Naive thymus-derived CD4-positive, alpha-beta T cell (primary cell): ENCODE measurements at regions not wholly inside any gene's neighbourhood (a gene's known extent, or its start where the extent isn't known, plus 50 kb on each side); places are given as distances from the start of the nearest gene placed in this dataset.
"Not testable (repeated sequence)": the region's sequence is repeated elsewhere in the genome, so short reads cannot be mapped to it uniquely, and the experiment has no call there.

ENCODE experiments used
- ATAC-seq: fragments of 150-1000 bp; cut with Tn5 transposase; 2 replicates; pipeline ENCODE4 v1.10.0; 2021; ENCODE audit warnings: mild to moderate bottlenecking, moderate library complexity
- CTCF ChIA-PET: fragments of 350-600 bp; sonication (Branson Sonifier 250); formaldehyde crosslinking; loops from one replicate; lab custom pipeline; 2021; ENCODE audit warnings: antibody characterized with exemption; lab: Charles Lee
- POLR2A ChIA-PET: fragments of 350-600 bp; sonication (Branson Sonifier 250); formaldehyde crosslinking; loops from one replicate; lab custom pipeline; 2021; ENCODE audit warnings: antibody characterized with exemption, inconsistent platforms; lab: Charles Lee
- DNase-seq, 9 donors: peaks; one replicate each; pipeline versions ENCODE4 v3.0.0 to v3.0.0-alpha.2; 2020 to 2022; ENCODE audit warnings: mixed read lengths in 1 of 9
- H3K27ac ChIP-seq: one replicate; pipeline ENCODE4 v1.7.0; 2013; ENCODE audit warnings: mild to moderate bottlenecking, low read depth, low read length, moderate library complexity
- H3K27me3 ChIP-seq, 2 donors: one replicate each; pipeline ENCODE4 v1.7.0; 2013; ENCODE audit warnings: low read length in 2 of 2, mild to moderate bottlenecking in 2 of 2, moderate library complexity in 2 of 2; ENCODE audit not compliant: control insufficient read depth in 2 of 2, insufficient read depth in 2 of 2
- H3K36me3 ChIP-seq, 3 experiments: 1 replicate in 2 of 3; 2 replicates in 1 of 3; pipeline ENCODE4 v1.7.0; 2013; ENCODE audit warnings: low read length in 3 of 3, mild to moderate bottlenecking in 3 of 3, moderate library complexity in 1 of 3; ENCODE audit not compliant: insufficient read depth in 3 of 3, control insufficient read depth in 2 of 3
- H3K4me1 ChIP-seq, 2 donors: one replicate each; pipeline ENCODE4 v1.7.0; 2013; ENCODE audit warnings: low read length in 2 of 2, mild to moderate bottlenecking in 2 of 2, moderate library complexity in 1 of 2; ENCODE audit not compliant: control insufficient read depth in 2 of 2, insufficient read depth in 2 of 2
- H3K4me3 ChIP-seq: 2 replicates; pipeline ENCODE4 v1.7.0; 2013; ENCODE audit warnings: mild to moderate bottlenecking, low read length
- H3K9me3 ChIP-seq, 3 experiments: 1 replicate in 2 of 3; 2 replicates in 1 of 3; pipeline ENCODE4 v1.7.0; 2013; ENCODE audit warnings: low read length in 3 of 3; ENCODE audit not compliant: control insufficient read depth in 2 of 3
- H3K27ac Mint-ChIP-seq, 9 donors: one replicate each; pipeline ENCODE4 v1.8.0; 2020 to 2022; ENCODE audit warnings: mixed read lengths in 9 of 9, mild to moderate bottlenecking in 8 of 9, moderate library complexity in 5 of 9, inconsistent platforms in 2 of 9
- H3K27me3 Mint-ChIP-seq, 5 donors: one replicate each; pipeline ENCODE4 v1.8.0; 2021 to 2022; ENCODE audit warnings: mixed read lengths in 5 of 5, mild to moderate bottlenecking in 1 of 5
- H3K36me3 Mint-ChIP-seq, 5 donors: one replicate each; pipeline ENCODE4 v1.8.0; 2020 to 2022; ENCODE audit warnings: mixed read lengths in 5 of 5, mild to moderate bottlenecking in 3 of 5, inconsistent platforms in 1 of 5
- H3K4me1 Mint-ChIP-seq, 7 donors: one replicate each; pipeline ENCODE4 v1.8.0; 2020 to 2022; ENCODE audit warnings: mixed read lengths in 7 of 7, mild to moderate bottlenecking in 3 of 7, inconsistent platforms in 1 of 7
- H3K4me3 Mint-ChIP-seq, 10 donors: one replicate each; pipeline ENCODE4 v1.8.0; 2020 to 2022; ENCODE audit warnings: mild to moderate bottlenecking in 10 of 10, mixed read lengths in 10 of 10, moderate library complexity in 6 of 10, inconsistent platforms in 2 of 10
- H3K9me3 Mint-ChIP-seq, 11 donors: one replicate each; pipeline ENCODE4 v1.8.0; 2020 to 2022; ENCODE audit warnings: mixed read lengths in 11 of 11, mild to moderate bottlenecking in 4 of 11, inconsistent platforms in 1 of 11, moderate library complexity in 1 of 11
- intact Hi-C, 2 donors: fragments of 100-400 bp; cut with micrococcal nuclease; formaldehyde crosslinking; loops; one replicate each; pipeline ENCODE4 v1.15.1; 2023

DNA sequence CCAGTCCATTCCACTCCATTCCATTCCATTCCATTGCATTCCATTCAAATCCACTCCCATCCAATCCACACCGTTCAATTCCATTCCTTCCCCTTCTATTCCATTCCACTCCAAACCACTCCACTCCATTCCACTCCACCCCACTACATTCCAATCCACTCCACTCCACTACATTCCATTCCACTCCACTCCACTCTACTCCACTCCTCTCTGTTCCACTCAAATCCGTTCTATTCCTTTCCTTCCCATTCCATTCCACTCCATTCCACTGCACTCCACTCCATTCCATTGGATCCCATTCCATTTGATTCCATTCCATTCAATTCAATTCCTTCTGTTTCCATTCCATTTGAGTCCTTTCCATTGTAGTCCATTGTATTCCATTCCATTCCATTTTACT, 2568.3 kb upstream of the TPTE start:
- Mint-ChIP-seq H3K27ac (no peak overlapping the region), H3K9me3 (peaks cover 0 to 100% (median 95%) of the 10 kb centered on the region in 11 donors), H3K36me3 (peaks cover 41 to 100% (median 97%) of the 10 kb centered on the region in 5 donors), H3K27me3 (no peaks in the 10 kb centered on the region), H3K4me3 (no peak overlapping the region), H3K4me1 (peaks cover 0 to 45% (median 0%) of the 10 kb centered on the region in 7 donors)
- Histone ChIP-seq H3K9me3 (peaks cover 0 to 99% (median 35%) of the 10 kb centered on the region in 3 experiments), H3K27ac (no peak overlapping the region), H3K4me3 (no peak overlapping the region), H3K4me1 (no peaks in the 10 kb centered on the region), H3K27me3 (no peaks in the 10 kb centered on the region), H3K36me3 (no peaks in the 10 kb centered on the region)
- intact Hi-C loops = no loop called here
- no peak for DNase-seq
- CTCF ChIA-PET = no interaction called here
- ATAC-seq = no peak
- POLR2A ChIA-PET = no interaction called here

DNA sequence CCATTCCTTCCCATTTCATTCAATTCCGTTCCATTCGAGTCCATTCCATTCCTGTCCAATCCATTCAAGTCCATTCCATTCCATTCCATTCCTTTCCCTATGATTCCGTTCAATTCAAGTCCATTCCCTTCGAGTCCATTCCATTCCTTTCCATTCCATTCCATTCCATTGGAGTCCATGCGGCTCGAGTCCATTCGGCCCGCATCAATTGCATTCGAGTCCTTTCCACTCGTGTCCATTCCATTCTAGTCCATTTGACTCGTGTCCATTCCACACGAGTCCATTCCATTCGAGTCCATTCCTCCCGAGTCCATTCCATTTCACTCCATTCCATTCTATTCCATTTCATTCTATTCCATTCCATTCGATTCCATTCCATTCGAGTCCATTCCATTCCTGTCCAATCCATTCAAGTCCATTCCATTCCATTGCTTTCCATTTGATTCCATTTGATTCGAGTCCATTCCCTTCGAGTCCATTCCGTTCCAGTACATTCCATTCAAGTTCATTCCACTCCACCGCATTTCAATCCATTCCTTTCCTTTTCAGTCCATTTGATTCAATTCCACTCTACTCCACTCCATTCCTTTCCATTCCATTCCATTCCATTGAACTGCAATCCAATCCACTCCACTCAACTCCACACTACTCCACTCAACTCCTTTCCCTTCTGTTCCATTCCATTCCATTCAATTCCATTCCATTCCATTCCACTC, 2565.9 kb upstream of the TPTE start:
- H3K27ac Mint-ChIP-seq, DNase-seq, H3K27ac ChIP-seq, H3K4me3 ChIP-seq, H3K36me3 ChIP-seq, H3K27me3 ChIP-seq, H3K4me1 ChIP-seq, intact Hi-C loops, CTCF ChIA-PET, H3K27me3 Mint-ChIP-seq, POLR2A ChIA-PET: not testable (repeated sequence)
- ATAC-seq = peak; percentile 6
- Mint-ChIP-seq H3K4me3 (peak overlapping the region in 1 of 10 donors; percentile 10), H3K4me1 (peaks cover 0 to 37% (median 0%) of the 10 kb centered on the region in 7 donors), H3K36me3 (peaks cover 32 to 84% (median 73%) of the 10 kb centered on the region in 5 donors), H3K9me3 (peaks cover 10 to 88% (median 79%) of the 10 kb centered on the region in 11 donors)
- peaks cover 0 to 77% (median 23%) of the 10 kb centered on the region in 3 experiments for H3K9me3 ChIP-seq

DNA sequence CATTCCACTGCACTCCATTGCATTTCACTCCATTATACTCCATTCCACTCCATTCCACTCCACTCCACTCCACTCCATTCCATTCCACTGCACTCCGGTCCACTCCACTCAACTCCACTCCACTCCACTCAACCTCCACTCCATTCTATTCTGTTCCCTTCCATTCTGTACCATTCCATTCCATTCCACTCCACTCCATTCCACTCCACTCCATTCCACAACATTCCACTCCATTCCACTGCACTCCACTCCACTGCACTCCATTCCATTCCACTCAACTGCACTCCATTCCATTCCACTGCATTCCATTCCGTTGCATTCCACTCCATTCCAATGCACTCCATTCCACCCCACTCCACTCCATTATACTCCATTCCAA, 2565.3 kb upstream of the TPTE start:
- peaks cover 0 to 72% (median 17%) of the 10 kb centered on the region in 3 experiments for H3K9me3 ChIP-seq
- H3K36me3 Mint-ChIP-seq = peaks cover 29 to 79% (median 67%) of the 10 kb centered on the region in 5 donors
- peak; percentile 9 for ATAC-seq

DNA sequence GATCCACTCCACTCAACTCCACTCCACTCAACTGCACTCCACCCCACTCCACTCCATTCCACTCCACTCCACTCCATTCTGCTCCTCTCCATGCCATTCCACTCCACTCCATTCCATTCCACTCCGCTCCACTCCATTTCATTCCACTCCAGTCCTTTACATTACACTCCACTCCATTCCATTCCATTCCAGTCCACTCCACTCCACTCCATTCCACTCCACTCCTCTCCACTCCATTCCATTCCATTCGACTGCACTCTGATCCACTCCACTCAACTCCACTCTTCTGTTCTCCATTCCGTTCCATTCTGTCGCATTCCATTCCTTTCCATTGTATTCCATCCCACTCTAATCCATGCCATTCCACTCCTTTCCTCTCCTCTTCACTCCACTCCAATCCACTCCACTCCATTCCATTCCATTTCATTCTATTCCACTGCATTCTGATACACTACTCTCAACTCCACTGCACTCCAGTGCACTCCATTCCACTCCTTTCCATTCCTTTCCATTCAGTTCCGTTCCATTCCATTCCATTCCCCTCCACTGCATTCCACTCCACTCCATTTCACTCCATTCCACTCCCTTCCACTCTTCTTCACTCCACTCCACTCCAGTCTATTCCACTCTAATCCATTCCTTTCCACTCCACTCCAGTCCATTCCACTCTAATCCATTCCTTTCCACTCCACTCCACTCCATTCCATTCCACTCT, 2564.2 kb upstream of the TPTE start:
- H3K4me3 ChIP-seq, H3K27ac ChIP-seq, intact Hi-C loops, H3K4me3 Mint-ChIP-seq, DNase-seq, H3K4me1 ChIP-seq, H3K27me3 Mint-ChIP-seq, H3K27me3 ChIP-seq, H3K36me3 ChIP-seq, POLR2A ChIA-PET, CTCF ChIA-PET: not testable (repeated sequence)
- Mint-ChIP-seq H3K27ac (peak overlapping the region in 2 of 9 donors; percentile 7 to 41), H3K36me3 (peaks cover 29 to 68% (median 56%) of the 10 kb centered on the region in 5 donors), H3K4me1 (peaks cover 0 to 21% (median 0%) of the 10 kb centered on the region in 7 donors), H3K9me3 (peaks cover 23 to 78% (median 66%) of the 10 kb centered on the region in 11 donors)
- H3K9me3 ChIP-seq = peaks cover 0 to 61% (median 11%) of the 10 kb centered on the region in 3 experiments
- ATAC-seq = peak; percentile 26

More for the DNA sequence above, 2565.3 kb upstream of the TPTE start:
- DNase-seq, CTCF ChIA-PET, H3K4me3 ChIP-seq, H3K4me1 ChIP-seq, H3K27ac ChIP-seq, H3K27ac Mint-ChIP-seq, intact Hi-C loops, POLR2A ChIA-PET, H3K36me3 ChIP-seq, H3K27me3 Mint-ChIP-seq, H3K27me3 ChIP-seq: not testable (repeated sequence)
- Mint-ChIP-seq H3K9me3 (peaks cover 13 to 86% (median 75%) of the 10 kb centered on the region in 11 donors), H3K4me1 (peaks cover 0 to 31% (median 0%) of the 10 kb centered on the region in 7 donors), H3K4me3 (peak overlapping the region in 2 of 10 donors; percentile 3 to 10)

DNA sequence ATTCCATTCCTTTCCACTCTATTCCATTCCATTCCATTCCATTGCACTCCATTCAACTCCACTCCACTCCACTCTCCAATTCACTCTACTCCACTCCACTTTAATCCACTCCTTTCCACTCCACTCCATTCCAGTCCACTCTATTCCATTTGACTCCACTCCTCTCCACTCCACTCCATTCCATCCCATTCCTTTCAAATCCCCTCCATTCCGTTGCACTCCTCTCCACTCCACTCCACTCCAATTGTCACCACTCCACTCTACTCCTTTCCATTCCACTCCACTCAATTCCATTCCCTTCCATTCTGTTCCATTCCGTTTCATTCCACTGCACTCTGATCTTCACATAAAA, 2563.7 kb upstream of the TPTE start:
- no peaks in the 10 kb centered on the region for H3K27me3 ChIP-seq
- intact Hi-C loops = no loop called here
- H3K27ac Mint-ChIP-seq = peak overlapping the region in 1 of 9 donors; percentile 7
- peaks cover 0 to 21% (median 0%) of the 10 kb centered on the region in 7 donors for H3K4me1 Mint-ChIP-seq
- H3K4me1 ChIP-seq = no peaks in the 10 kb centered on the region
- H3K9me3 Mint-ChIP-seq = peaks cover 27 to 77% (median 63%) of the 10 kb centered on the region in 11 donors
- peaks cover 0 to 56% (median 8%) of the 10 kb centered on the region in 3 experiments for H3K9me3 ChIP-seq
- no peak for DNase-seq
- H3K4me3 ChIP-seq = no peak overlapping the region
- H3K27ac ChIP-seq = no peak overlapping the region
- peak; percentile 12 for ATAC-seq
- peaks cover 23 to 65% (median 51%) of the 10 kb centered on the region in 5 donors for H3K36me3 Mint-ChIP-seq
- no peaks in the 10 kb centered on the region for H3K36me3 ChIP-seq
- POLR2A ChIA-PET = no interaction called here
- H3K27me3 Mint-ChIP-seq = no peaks in the 10 kb centered on the region
- CTCF ChIA-PET = no interaction called here
- H3K4me3 Mint-ChIP-seq = no peak overlapping the region
